GM19463 (cell line): ENCODE measurements at regions not wholly inside any gene's neighbourhood (a gene's known extent, or its start where the extent isn't known, plus 50 kb on each side); places are given as distances from the start of the nearest gene placed in this dataset.
"Not testable (repeated sequence)": the region's sequence is repeated elsewhere in the genome, so short reads cannot be mapped to it uniquely, and the experiment has no call there.

Experiments used
- ATAC-seq: cut with Tn5 transposase; IDR thresholded peaks from one replicate; pipeline ENCODE4 v1.9.1; 2021; ENCODE audit warnings: mild to moderate bottlenecking, moderate library complexity; ENCODE audit not compliant: unreplicated experiment

DNA sequence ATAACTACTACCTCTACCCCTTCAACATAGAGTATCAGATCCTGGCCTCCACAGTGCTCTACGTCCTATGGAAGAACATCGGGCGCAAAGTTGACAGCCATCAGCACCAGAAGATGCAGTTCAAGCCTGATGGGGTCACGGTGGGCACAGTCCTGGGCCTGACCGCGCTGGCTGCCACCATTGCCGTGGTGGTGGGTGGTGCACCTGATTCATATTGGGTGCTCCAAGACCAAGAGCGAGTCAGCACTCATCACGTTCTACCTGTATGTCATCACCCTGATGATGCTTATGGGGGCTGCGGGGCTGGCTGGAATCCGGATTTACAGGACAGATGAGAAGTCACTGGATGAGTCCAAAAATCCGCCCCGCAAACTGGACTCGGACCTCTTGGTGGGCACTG is 846.4 kb downstream of the RPIA start:
- not testable (repeated sequence) for ATAC-seq

- ATAC-seq = not testable (repeated sequence)
Observed at GRCh38 chr2:89544110-89544509, 852.6 kb downstream of the RPIA start.

DNA sequence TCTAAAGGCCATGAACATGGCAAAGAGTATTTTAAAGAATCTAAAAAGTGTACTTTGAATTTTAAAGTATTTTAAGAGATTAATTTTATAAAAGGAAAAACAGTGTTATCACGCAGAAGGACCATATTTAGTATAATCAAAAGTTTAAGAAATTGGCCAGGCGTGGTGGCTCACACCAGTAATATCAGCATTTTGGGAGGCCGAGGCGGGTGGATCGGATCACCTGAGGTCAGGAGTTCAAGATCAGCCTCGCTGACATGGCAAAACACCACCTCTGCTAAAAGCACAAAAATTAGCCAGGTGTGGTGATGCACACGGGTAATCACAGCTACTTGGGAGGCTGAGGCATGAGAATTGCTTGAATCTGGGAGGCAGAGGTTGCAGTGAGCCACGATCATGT is 887.7 kb downstream of the RPIA start:
- ATAC-seq = not testable (repeated sequence)

DNA sequence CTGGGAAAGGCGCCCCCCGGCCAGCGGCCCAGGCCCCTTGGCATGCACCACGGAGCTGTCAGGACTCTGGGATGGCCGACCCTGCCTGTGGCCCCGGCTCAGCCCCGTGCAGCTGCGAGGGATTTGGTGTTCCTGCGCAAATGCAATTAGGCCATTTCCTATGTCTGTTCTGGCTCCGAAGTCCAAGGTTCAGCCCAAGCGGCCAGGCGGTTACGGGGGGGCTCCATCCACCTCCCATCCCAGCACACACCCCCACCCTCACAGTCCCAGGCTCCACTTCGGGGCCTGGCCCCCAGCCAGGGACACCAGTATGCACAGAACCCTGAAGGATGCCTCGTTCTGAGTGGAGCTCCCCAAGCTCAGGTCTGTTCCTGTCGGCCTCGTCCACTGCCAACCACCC is 891.3 kb downstream of the RPIA start:
- not testable (repeated sequence) for ATAC-seq

- ATAC-seq = not testable (repeated sequence)
Observed at GRCh38 chr2:89584046-89584445, 892.6 kb downstream of the RPIA start.

DNA sequence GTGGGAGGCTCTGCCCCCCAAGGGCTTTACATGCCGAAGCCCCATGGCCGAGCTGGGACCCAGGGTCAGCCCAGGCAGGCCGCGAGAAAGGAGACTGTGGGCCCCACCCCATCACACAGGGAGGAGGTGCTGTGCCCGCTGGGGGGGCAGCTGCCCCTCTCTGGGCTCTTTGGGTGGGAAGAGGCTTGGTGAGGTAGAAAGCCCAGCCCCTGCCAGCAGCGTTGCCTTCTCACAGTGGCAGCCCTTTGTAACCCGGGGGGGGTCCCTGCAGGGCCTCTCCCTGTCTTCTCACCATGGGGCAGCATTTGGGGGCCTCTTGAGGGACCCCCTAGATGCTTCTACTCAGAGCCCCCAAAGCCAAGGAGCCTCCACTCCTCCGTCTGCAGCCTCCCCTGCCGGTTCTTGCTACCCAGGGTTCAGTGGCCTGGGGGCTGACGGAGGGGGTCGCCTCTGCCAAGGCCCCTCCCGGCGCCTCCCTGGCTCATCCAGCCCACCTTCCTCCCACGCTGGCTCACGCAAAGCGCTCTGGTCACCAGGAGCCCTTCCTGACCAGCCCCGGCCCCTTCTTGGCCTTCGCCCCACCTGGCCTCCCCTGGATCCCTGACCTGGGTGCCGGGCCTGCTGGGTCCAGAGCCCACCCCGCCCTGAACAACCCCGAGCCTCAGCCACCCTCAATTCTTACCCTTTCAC is 893.5 kb downstream of the RPIA start:
- not testable (repeated sequence) for ATAC-seq

- peak; percentile 100 for ATAC-seq
Observed at GRCh38 chr2:89585558-89585920, 894.1 kb downstream of the RPIA start.

- ATAC-seq = not testable (repeated sequence)
Observed at GRCh38 chr2:89599843-89600242, 908.4 kb downstream of the RPIA start.

GRCh38 chr2:89606514-89606913 is 915.0 kb downstream of the RPIA start:
- not testable (repeated sequence) for ATAC-seq

DNA sequence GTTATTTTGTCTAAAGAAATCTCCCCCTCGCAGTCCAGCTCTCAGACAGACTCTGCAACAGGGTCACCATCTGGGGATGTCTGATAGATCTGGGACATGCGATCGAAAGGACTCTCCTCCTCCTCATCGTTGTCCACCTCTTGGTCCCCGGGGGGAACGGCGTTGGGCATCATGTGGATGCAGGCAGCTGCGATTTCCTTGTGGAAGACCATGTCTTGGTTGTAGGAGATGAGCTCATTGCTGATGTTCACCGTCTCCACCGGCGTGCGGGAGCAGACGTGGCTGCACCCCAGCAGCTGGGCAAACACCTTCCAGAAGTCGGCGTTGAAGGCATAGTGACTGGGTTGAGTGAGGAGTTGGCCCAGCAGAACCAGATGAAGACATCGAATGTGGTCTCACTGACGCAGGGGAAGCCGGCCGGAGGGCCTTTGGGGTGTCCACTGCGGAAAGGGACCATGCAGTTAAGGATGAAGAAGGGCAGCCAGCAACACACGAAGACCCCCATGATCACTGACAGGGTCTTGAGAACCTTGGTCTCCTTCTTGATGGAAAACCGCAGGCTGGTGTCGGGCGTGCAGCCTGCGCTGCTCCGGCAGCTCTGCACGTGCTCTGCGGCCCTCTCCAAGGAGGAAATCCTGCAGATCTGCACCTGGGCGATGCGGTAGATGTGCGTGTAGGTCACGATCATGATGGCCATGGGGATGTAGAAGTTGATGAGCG is 918.9 kb downstream of the RPIA start:
- not testable (repeated sequence) for ATAC-seq

GRCh38 chr2:89610927-89611515 is 919.5 kb downstream of the RPIA start:
- ATAC-seq = not testable (repeated sequence)

DNA sequence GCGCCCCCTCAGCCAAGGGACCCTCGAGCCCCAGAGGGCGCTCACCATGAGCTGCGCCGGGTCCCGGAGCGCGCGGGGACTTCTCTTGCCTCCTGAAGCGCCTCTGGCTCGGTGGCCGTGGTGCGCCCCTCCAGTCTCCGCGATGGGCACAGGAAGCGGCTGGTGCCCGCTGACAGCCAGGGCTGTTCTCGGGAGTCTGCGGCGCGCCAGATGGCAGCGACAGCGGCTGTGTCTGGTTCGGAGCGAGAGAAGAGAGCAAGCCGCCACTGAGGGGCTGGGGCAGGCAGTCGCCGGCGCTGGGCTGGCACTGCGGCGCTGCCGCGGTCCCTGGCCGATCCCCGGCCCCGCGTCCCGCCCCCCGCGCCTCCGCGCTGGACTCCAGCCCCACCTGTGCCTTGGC is 920.2 kb downstream of the RPIA start:
- not testable (repeated sequence) for ATAC-seq

DNA sequence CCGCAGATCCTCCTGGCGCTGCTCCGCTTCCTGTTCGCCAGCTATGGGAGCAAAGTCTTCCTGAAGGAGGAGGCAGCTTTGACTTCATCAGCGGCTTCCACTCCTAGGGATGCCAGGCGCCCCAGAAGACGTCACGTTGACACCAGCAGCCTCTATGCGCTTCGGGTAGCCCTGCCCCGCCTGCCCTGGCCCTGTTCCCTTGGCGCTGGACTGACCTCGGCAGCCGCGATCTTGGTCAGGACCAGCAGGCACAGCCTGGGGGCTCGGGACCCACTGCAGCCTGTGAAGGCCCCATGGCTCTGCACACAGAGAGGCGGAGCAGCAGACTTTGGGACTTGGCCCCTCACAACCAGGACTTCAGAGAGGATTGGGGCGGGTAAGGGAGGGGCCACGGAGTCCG is 957.8 kb downstream of the RPIA start:
- not testable (repeated sequence) for ATAC-seq

DNA sequence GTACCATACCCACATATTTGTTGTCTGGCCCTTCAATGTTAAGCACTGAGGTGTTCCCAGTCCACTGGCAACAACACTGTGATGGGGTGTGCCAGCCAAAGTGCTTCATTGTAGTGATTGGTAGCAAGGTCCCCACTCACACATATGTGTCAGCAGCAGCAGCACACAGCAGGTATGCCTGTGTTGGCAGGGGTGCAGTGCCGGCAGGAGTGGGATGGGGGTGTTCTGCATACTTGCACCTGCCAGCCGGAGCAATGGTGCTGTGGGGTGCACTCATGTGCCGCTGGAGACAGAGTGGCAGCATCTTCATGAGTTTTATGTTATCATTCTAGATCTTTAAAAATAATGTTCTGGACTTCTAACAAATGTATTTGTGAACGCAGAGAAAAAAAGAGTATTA is 987.8 kb downstream of the RPIA start:
- ATAC-seq = not testable (repeated sequence)
